Ovary (tissue), 7 donors: ENCODE measurements at regions not wholly inside any gene's neighbourhood (a gene's known extent, or its start where the extent isn't known, plus 50 kb on each side); places are given as distances from the start of the nearest gene placed in this dataset.

Experiments
- DNase-seq, 5 donors: peaks; one replicate each; pipeline ENCODE4 v3.0.0-alpha.2; 2019 to 2020
- H3K27ac ChIP-seq, 2 donors: fragments of 200-600 bp; one replicate each; pipeline versions ENCODE4 v1.5.1 to v1.8.0; 2019 to 2022
- H3K27me3 ChIP-seq: fragments of 200-600 bp; one replicate; pipeline ENCODE4 v1.8.0; 2022
- H3K36me3 ChIP-seq: fragments of 200-600 bp; sonication (generic); one replicate; pipeline ENCODE4 v1.5.1; 2019
- H3K4me1 ChIP-seq: one replicate; pipeline ENCODE4 v1.8.1; 2013; ENCODE audit warnings: mild to moderate bottlenecking, moderate library complexity; ENCODE audit not compliant: insufficient read depth
- H3K4me3 ChIP-seq: fragments of 200-600 bp; sonication (generic); one replicate; pipeline ENCODE4 v1.5.1; 2017
- H3K9me3 ChIP-seq, 2 donors: fragments of 200-600 bp in 1 of 2; sonication (generic) in 1 of 2; one replicate each; pipeline versions ENCODE4 v1.5.1 to v1.8.1; 2013 to 2019; ENCODE audit warnings: mild to moderate bottlenecking in 1 of 2, moderate library complexity in 1 of 2
- CTCF ChIP-seq, 3 donors: fragments of 450-650 bp in 2 of 3; fragments of 200-600 bp in 1 of 3; IDR thresholded peaks; one replicate each; pipeline versions ENCODE4 v1.5.1 to v1.8.0; 2016 to 2022; ENCODE audit warnings: antibody characterized with exemption in 3 of 3, mild to moderate bottlenecking in 1 of 3
- EP300 ChIP-seq: sonication (generic); formaldehyde crosslinking; IDR thresholded peaks from one replicate; pipeline ENCODE4 v1.6.1; 2017; ENCODE audit warnings: antibody characterized with exemption
- POLR2A ChIP-seq: fragments of 450-650 bp; IDR thresholded peaks from one replicate; pipeline ENCODE4 v1.6.1; 2017; ENCODE audit warnings: antibody characterized with exemption, mild to moderate bottlenecking, moderate library complexity
- WGBS, 3 donors: extraction: QIAGEN DNeasy Blood & Tissue Kit in 1 of 3; methylation state at CpG; one replicate each; pipeline versions ENCODE4 v1.1.5 to v1.1.7; 2013 to 2017; 5-methylcytosine and 5-hydroxymethylcytosine counted together
- intact Hi-C, 4 donors: fragments of 100-400 bp; cut with DNase I; formaldehyde crosslinking; loops; one replicate each; pipeline versions ENCODE4 v1.11.0 to v1.15.1; 2022 to 2023
- donor health status: DM: no; HTN: no; CAD: no; lungs with moderate emphysema.
- donor health status: DM: no; HTN: no; CAD: no.
- donor health status: Bipolar disorder and iron deficiency.
- donor health status: DM: no; HTN: no; CAD: no.
- donor health status: DM: yes; HTN: yes; CAD: no.

GRCh38 chr4:183843248-183843671, 61.8 kb upstream of the STOX2 start:
- Histone ChIP-seq H3K36me3 (no peaks in the 10 kb centered on the region), H3K4me1 (no peaks in the 10 kb centered on the region), H3K27me3 (no peaks in the 10 kb centered on the region), H3K27ac (no peak overlapping the region), H3K4me3 (no peak overlapping the region), H3K9me3 (no peaks in the 10 kb centered on the region)
- TF ChIP-seq EP300 (no peak), CTCF (IDR thresholded peaks at IDR 0.05) (no peak)
- no peak for DNase-seq
- 30 to 44% (median 38%) methylated on average over 7 of the region's 7 CpGs for WGBS, 3 donors
- intact Hi-C loops: loop anchor here in 2 of 4 donors (5.0 to 10.0 kb wide), 4 partner anchors 259 to 692 kb away; no protein-coding TSS in a partner anchor

GRCh38 chr4:183846951-183847350, 58.2 kb upstream of the STOX2 start:
- DNase-seq: no peak
- Histone ChIP-seq H3K4me1 (no peaks in the 10 kb centered on the region), H3K36me3 (no peaks in the 10 kb centered on the region), H3K27ac (no peak overlapping the region), H3K9me3 (no peaks in the 10 kb centered on the region), H3K4me3 (no peak overlapping the region), H3K27me3 (no peaks in the 10 kb centered on the region)
- intact Hi-C loops: loop anchor here in 1 of 4 donors (10.0 kb wide), 1 partner anchor 688 kb away; no protein-coding TSS in a partner anchor
- no peak for TF ChIP-seq EP300
- TF ChIP-seq POLR2A: no peak
- no peak for TF ChIP-seq CTCF (IDR thresholded peaks at IDR 0.05)

- 10 to 12% (median 10%) methylated on average over 3 of the region's 3 CpGs for WGBS, 3 donors
- Histone ChIP-seq H3K9me3 (no peaks in the 10 kb centered on the region), H3K36me3 (no peaks in the 10 kb centered on the region), H3K27me3 (no peaks in the 10 kb centered on the region), H3K27ac (no peak overlapping the region), H3K4me3 (no peak overlapping the region), H3K4me1 (no peaks in the 10 kb centered on the region)
- DNase-seq: no peak
- intact Hi-C loops: loop anchor here in 1 of 4 donors (10.0 kb wide), 1 partner anchor 686 kb away; no protein-coding TSS in a partner anchor
- TF ChIP-seq POLR2A (no peak), EP300 (no peak), CTCF (IDR thresholded peaks at IDR 0.05) (no peak)
Measured at GRCh38 chr4:183848805-183849204, 56.3 kb upstream of the STOX2 start.

GRCh38 chr4:183852910-183853547, 52.1 kb upstream of the STOX2 start:
- no peaks in the 10 kb centered on the region for H3K36me3 ChIP-seq
- no peak for DNase-seq
- intact Hi-C loops: no loop called here
- peaks cover 1% of the 10 kb centered on the region for H3K4me1 ChIP-seq
- no peak overlapping the region for H3K27ac ChIP-seq
- no peak for TF ChIP-seq CTCF (IDR thresholded peaks at IDR 0.05)
- TF ChIP-seq POLR2A: no peak
- no peak for TF ChIP-seq EP300
- H3K4me3 ChIP-seq: no peak overlapping the region
- 79 to 83% (median 80%) methylated on average over 10 of the region's 10 CpGs for WGBS, 3 donors
- no peaks in the 10 kb centered on the region for H3K27me3 ChIP-seq
- no peaks in the 10 kb centered on the region for H3K9me3 ChIP-seq
